ENCODE measurements at regions not wholly inside any gene's neighbourhood (a gene's known extent, or its start where the extent isn't known, plus 50 kb on each side); places are given as distances from the start of the nearest gene placed in this dataset.

DNA sequence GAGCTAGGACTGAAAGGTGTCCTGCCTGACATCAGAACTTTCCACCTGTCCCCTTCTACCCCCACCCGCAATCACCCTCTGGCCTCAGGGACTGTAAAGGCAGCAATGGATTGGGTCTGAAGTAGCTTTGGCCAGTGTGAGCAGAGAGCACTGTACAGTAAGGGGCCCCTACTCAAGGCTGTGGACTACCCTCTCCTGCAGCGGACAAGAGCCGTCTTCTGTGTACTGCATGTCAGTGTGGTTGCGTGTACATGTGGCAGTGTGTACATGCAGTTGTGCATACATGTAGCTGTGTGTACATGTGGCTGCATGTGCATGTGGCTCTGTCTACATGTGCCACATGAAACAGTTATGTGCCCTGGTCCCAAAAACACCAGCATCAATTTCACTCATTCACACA lies 205.9 kb upstream of the LINGO1 start:
- Mint-ChIP-seq H3K27me3 (peaks cover 16 to 32% of the 10 kb centered on the region in 2 donors), H3K36me3 (no peaks in the 10 kb centered on the region)
- CTCF ChIA-PET, result no interaction called here

DNA sequence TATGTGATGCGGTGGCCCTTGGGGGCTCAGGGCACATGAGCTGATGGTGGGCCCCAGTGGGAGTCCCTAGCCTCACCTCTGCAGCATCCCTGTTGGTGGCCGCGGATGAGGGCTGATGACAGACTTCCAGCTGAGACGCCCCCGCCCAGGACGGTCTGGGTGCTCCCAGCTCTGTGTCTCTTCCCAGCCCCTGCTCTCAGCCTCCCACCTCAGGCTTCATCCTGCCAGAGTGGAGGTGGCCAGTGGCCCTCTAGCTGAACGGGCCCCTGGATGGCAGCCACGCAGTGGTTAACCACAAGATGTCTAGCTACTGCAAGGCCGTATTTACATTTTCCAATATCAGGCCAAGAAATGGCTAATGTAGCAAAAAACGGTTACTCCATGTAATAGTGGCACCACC lies 205.3 kb upstream of the LINGO1 start:
- Histone ChIP-seq H3K9me3 (no peaks in the 10 kb centered on the region), H3K4me1 (ENCODE audit: control insufficient read depth in 1 of 2, extremely low read depth in 1 of 2, insufficient read depth in 2 of 2, low read length in 2 of 2) (no peaks in the 10 kb centered on the region), H3K4me3 (ENCODE audit: control insufficient read depth in 1 of 2, extremely low read depth in 1 of 2, low read length in 1 of 2) (no peak overlapping the region), H3K27me3 (replicated peaks in 1 of 2; ENCODE audit: control insufficient read depth in 2 of 2, extremely low read depth in 1 of 2, insufficient read depth in 2 of 2, low read length in 1 of 2) (peaks cover 0 to 44% of the 10 kb centered on the region in 2 experiments), H3K36me3 (ENCODE audit: control insufficient read depth in 2 of 2, extremely low read depth in 1 of 2, insufficient read depth in 1 of 2, low read length in 1 of 2) (no peaks in the 10 kb centered on the region), H3K27ac (ENCODE audit: low read length) (no peak overlapping the region)
- WGBS (ENCODE audit: insufficient coverage), result 60% methylated on average over 8 of the region's 10 CpGs
- H3K27ac Mint-ChIP-seq, result no peak overlapping the region
- DNase-seq (no peak), ATAC-seq (replicated peaks in 1 of 4) (no peak)
- ChIA-PET POLR2A (no interaction called here), CTCF (no interaction called here)
- no peaks in the 10 kb centered on the region for H3K9me3 Mint-ChIP-seq
- H3K27me3 Mint-ChIP-seq, result peaks cover 16 to 32% of the 10 kb centered on the region in 2 donors
- no peak overlapping the region for H3K4me3 Mint-ChIP-seq
- no peaks in the 10 kb centered on the region for H3K36me3 Mint-ChIP-seq
- no peaks in the 10 kb centered on the region for H3K4me1 Mint-ChIP-seq

More for the DNA sequence above, 205.9 kb upstream of the LINGO1 start:
- POLR2A ChIA-PET, result no interaction called here
- H3K36me3 ChIP-seq (ENCODE audit: control insufficient read depth in 2 of 2, extremely low read depth in 1 of 2, insufficient read depth in 1 of 2, low read length in 1 of 2), result no peaks in the 10 kb centered on the region
- H3K27me3 ChIP-seq (replicated peaks in 1 of 2; ENCODE audit: control insufficient read depth in 2 of 2, extremely low read depth in 1 of 2, insufficient read depth in 2 of 2, low read length in 1 of 2), result peaks cover 0 to 41% of the 10 kb centered on the region in 2 experiments
- WGBS (ENCODE audit: insufficient coverage), result 100% methylated on average over 3 of the region's 4 CpGs
- Mint-ChIP-seq H3K4me3 (no peak overlapping the region), H3K4me1 (no peaks in the 10 kb centered on the region), H3K27ac (no peak overlapping the region), H3K9me3 (no peaks in the 10 kb centered on the region)
- DNase-seq (no peak), ATAC-seq (replicated peaks in 1 of 4) (no peak)
- H3K4me1 ChIP-seq (ENCODE audit: control insufficient read depth in 1 of 2, extremely low read depth in 1 of 2, insufficient read depth in 2 of 2, low read length in 2 of 2), result no peaks in the 10 kb centered on the region
- H3K9me3 ChIP-seq, result no peaks in the 10 kb centered on the region
- no peak overlapping the region for H3K27ac ChIP-seq (ENCODE audit: low read length)
- no peak overlapping the region for H3K4me3 ChIP-seq (ENCODE audit: control insufficient read depth in 1 of 2, extremely low read depth in 1 of 2, low read length in 1 of 2)

DNA sequence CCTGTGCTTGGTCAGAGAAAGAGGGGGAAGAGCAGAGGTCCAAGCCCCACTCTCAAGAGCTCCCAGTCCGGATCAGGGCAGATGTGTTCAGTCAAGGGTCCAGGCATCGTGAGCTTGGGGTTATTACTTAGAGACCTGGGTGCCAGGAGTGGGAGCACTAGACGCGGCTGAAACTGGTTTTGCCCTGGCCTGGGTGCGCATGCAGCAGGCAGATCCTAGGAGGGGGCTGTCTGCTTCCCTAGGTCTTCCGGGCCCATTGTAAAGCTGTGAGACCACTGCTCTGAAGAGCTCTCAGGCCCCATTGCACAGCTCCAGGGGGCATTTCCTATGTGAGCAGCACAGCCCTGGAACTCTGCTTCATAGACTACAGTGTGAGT lies 204.9 kb upstream of the LINGO1 start:
- WGBS (ENCODE audit: insufficient coverage), result 83% methylated on average over 6 of the region's 6 CpGs
- ChIA-PET POLR2A (no interaction called here), CTCF (no interaction called here)
- Mint-ChIP-seq H3K4me1 (no peaks in the 10 kb centered on the region), H3K27ac (no peak overlapping the region), H3K36me3 (no peaks in the 10 kb centered on the region), H3K9me3 (no peaks in the 10 kb centered on the region), H3K27me3 (peaks cover 16 to 32% of the 10 kb centered on the region in 2 donors), H3K4me3 (no peak overlapping the region)
- no peaks in the 10 kb centered on the region for H3K36me3 ChIP-seq (ENCODE audit: control insufficient read depth in 2 of 2, extremely low read depth in 1 of 2, insufficient read depth in 1 of 2, low read length in 1 of 2)
- no peaks in the 10 kb centered on the region for H3K4me1 ChIP-seq (ENCODE audit: control insufficient read depth in 1 of 2, extremely low read depth in 1 of 2, insufficient read depth in 2 of 2, low read length in 2 of 2)
- DNase-seq, result no peak
- ATAC-seq (replicated peaks in 1 of 4), result no peak
- no peak overlapping the region for H3K4me3 ChIP-seq (ENCODE audit: control insufficient read depth in 1 of 2, extremely low read depth in 1 of 2, low read length in 1 of 2)
- H3K27me3 ChIP-seq (replicated peaks in 1 of 2; ENCODE audit: control insufficient read depth in 2 of 2, extremely low read depth in 1 of 2, insufficient read depth in 2 of 2, low read length in 1 of 2), result peaks cover 0 to 44% of the 10 kb centered on the region in 2 experiments
- H3K27ac ChIP-seq (ENCODE audit: low read length), result no peak overlapping the region
- no peaks in the 10 kb centered on the region for H3K9me3 ChIP-seq

DNA sequence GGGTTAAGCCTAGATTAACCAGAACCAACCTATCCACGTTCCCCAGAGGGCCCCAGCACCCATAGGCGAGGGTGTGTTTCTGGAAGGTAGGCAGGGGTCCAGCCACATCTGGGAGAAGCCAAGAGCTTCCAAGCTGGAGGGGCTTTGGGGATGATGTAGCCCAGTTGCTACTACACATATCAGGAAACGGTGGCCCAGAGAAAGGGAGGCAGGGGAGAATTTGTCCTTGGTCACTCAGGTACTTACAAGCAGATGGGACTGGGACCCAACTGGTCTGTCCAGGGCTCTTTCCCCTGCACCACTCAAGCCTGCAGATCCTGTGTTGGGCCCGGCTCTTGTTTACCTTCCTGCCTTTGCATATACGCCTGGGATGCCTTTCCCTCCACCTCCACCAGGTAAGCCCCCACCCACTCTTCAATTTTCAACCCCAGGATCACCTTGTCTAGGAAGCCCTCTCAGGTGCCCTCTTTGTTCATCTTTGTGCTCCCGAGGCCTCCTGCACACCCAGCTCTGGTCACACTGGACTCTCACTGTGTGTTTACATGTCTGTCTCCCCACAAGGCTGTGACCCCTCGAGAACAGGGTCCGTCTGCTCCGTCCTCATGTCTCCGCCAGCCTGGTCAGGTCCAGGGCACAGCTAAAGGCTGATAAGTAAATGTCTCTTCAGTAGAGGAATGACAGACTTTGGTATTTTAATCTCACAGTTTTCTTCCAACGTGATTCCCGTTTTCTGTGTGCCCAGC lies 204.4 kb upstream of the LINGO1 start:
- Mint-ChIP-seq H3K27ac (no peak overlapping the region), H3K9me3 (no peaks in the 10 kb centered on the region), H3K4me1 (no peaks in the 10 kb centered on the region), H3K4me3 (no peak overlapping the region), H3K36me3 (no peaks in the 10 kb centered on the region), H3K27me3 (peaks cover 13 to 31% of the 10 kb centered on the region in 2 donors)
- H3K9me3 ChIP-seq, result no peaks in the 10 kb centered on the region
- POLR2A ChIA-PET, result no interaction called here
- H3K27ac ChIP-seq (ENCODE audit: low read length), result no peak overlapping the region
- H3K4me3 ChIP-seq (ENCODE audit: control insufficient read depth in 1 of 2, extremely low read depth in 1 of 2, low read length in 1 of 2), result no peak overlapping the region
- 57% methylated on average over 4 of the region's 12 CpGs for WGBS (ENCODE audit: insufficient coverage)
- no peaks in the 10 kb centered on the region for H3K36me3 ChIP-seq (ENCODE audit: control insufficient read depth in 2 of 2, extremely low read depth in 1 of 2, insufficient read depth in 1 of 2, low read length in 1 of 2)
- CTCF ChIA-PET, result no interaction called here
- DNase-seq, result no peak
- H3K4me1 ChIP-seq (ENCODE audit: control insufficient read depth in 1 of 2, extremely low read depth in 1 of 2, insufficient read depth in 2 of 2, low read length in 2 of 2), result no peaks in the 10 kb centered on the region
- ATAC-seq (replicated peaks in 1 of 4), result no peak
- H3K27me3 ChIP-seq (replicated peaks in 1 of 2; ENCODE audit: control insufficient read depth in 2 of 2, extremely low read depth in 1 of 2, insufficient read depth in 2 of 2, low read length in 1 of 2), result peaks cover 0 to 48% of the 10 kb centered on the region in 2 experiments

GRCh38 chr15:77836121-77836692 lies 203.5 kb upstream of the LINGO1 start:
- Mint-ChIP-seq H3K4me1 (no peaks in the 10 kb centered on the region), H3K27ac (no peak overlapping the region), H3K36me3 (no peaks in the 10 kb centered on the region), H3K9me3 (no peaks in the 10 kb centered on the region), H3K27me3 (peaks cover 12 to 25% of the 10 kb centered on the region in 2 donors), H3K4me3 (no peak overlapping the region)
- H3K27me3 ChIP-seq (replicated peaks in 1 of 2; ENCODE audit: control insufficient read depth in 2 of 2, extremely low read depth in 1 of 2, insufficient read depth in 2 of 2, low read length in 1 of 2), result peaks cover 0 to 45% of the 10 kb centered on the region in 2 experiments
- no peak for ATAC-seq (replicated peaks in 1 of 4)
- DNase-seq, result no peak
- H3K27ac ChIP-seq (ENCODE audit: low read length), result no peak overlapping the region
- 49% methylated on average over 5 of the region's 6 CpGs for WGBS (ENCODE audit: insufficient coverage)
- H3K9me3 ChIP-seq, result no peaks in the 10 kb centered on the region
- no peak overlapping the region for H3K4me3 ChIP-seq (ENCODE audit: control insufficient read depth in 1 of 2, extremely low read depth in 1 of 2, low read length in 1 of 2)
- H3K4me1 ChIP-seq (ENCODE audit: control insufficient read depth in 1 of 2, extremely low read depth in 1 of 2, insufficient read depth in 2 of 2, low read length in 2 of 2), result no peaks in the 10 kb centered on the region
- H3K36me3 ChIP-seq (ENCODE audit: control insufficient read depth in 2 of 2, extremely low read depth in 1 of 2, insufficient read depth in 1 of 2, low read length in 1 of 2), result no peaks in the 10 kb centered on the region
- ChIA-PET CTCF (no interaction called here), POLR2A (no interaction called here)

DNA sequence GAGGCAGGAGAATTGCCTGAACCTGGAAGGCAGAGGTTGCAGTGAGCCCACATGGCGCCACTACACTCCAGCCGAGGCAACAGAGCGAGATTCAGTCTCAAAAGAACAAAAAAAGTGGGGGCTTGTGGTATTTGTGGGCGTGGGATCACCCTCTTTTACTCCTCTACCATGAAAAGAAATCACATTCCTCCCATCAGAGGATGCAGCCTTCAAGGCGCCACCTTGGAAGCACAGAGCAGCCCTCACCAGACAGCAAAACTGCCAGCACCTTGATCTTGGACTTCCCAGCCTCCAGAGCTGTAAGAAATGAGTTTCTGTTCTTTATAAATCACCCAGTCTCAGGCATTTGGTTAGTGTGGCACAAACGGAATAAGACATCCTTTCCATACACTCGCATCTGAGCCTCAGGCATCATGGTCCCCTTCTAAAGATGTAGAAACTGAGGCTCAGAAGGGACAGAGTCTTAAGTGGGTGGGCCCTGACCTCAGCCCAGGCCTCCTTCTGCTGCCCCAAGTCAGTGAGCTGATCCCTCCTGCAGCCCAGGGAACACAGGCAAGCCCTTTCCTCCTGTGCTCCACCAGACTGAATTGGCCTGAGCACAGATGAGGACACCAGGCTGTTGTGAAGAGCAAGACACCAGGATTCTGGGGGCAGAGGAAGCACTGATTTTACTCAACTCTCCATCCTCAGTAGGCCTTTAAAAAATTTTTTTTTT lies 201.7 kb upstream of the LINGO1 start:
- DNase-seq (no peak), ATAC-seq (replicated peaks in 1 of 4) (no peak)
- H3K36me3 ChIP-seq (ENCODE audit: control insufficient read depth in 2 of 2, extremely low read depth in 1 of 2, insufficient read depth in 1 of 2, low read length in 1 of 2), result no peaks in the 10 kb centered on the region
- Mint-ChIP-seq H3K4me3 (no peak overlapping the region), H3K27me3 (peaks cover 5 to 14% of the 10 kb centered on the region in 2 donors), H3K36me3 (no peaks in the 10 kb centered on the region), H3K27ac (no peak overlapping the region), H3K4me1 (no peaks in the 10 kb centered on the region), H3K9me3 (no peaks in the 10 kb centered on the region)
- H3K9me3 ChIP-seq, result no peaks in the 10 kb centered on the region
- H3K4me1 ChIP-seq (ENCODE audit: control insufficient read depth in 1 of 2, extremely low read depth in 1 of 2, insufficient read depth in 2 of 2, low read length in 2 of 2), result no peaks in the 10 kb centered on the region
- H3K4me3 ChIP-seq (ENCODE audit: control insufficient read depth in 1 of 2, extremely low read depth in 1 of 2, low read length in 1 of 2), result no peak overlapping the region
- WGBS (ENCODE audit: insufficient coverage), result no CpG with 5 or more reads among the region's 7 CpGs
- H3K27me3 ChIP-seq (replicated peaks in 1 of 2; ENCODE audit: control insufficient read depth in 2 of 2, extremely low read depth in 1 of 2, insufficient read depth in 2 of 2, low read length in 1 of 2), result peaks cover 0 to 36% of the 10 kb centered on the region in 2 experiments
- POLR2A ChIA-PET, result no interaction called here
- no peak overlapping the region for H3K27ac ChIP-seq (ENCODE audit: low read length)
- CTCF ChIA-PET, result no interaction called here

Data from T-cell (primary cell).